K562 (cell line): ENCODE measurements at regions not wholly inside any gene's neighbourhood (a gene's known extent, or its start where the extent isn't known, plus 50 kb on each side); places are given as distances from the start of the nearest gene placed in this dataset.

ENCODE experiments used
- KLF13 ChIP-seq: fragments of 450-650 bp; IDR thresholded peaks from 2 replicates; pipeline ENCODE4 v1.6.1; 2016; ENCODE audit warnings: missing genetic modification characterization, low read depth, mild to moderate bottlenecking, missing compliant biosample characterization, moderate library complexity, borderline replicate concordance
- MAFF ChIP-seq: IDR thresholded peaks from 2 replicates; pipeline ENCODE4 v1.6.1; 2012; ENCODE audit warnings: low read length, improper control_type of control experiment
- SRSF9 ChIP-seq: fragments of 200-400 bp; formaldehyde crosslinking; IDR thresholded peaks from 2 replicates; pipeline ENCODE4 v1.6.1; 2017; ENCODE audit warnings: low read depth, low read length, borderline replicate concordance
- TAF7 ChIP-seq: fragments of 450-650 bp; IDR thresholded peaks from 2 replicates; pipeline ENCODE4 v1.6.1; 2016; ENCODE audit warnings: missing genetic modification characterization, missing compliant biosample characterization
- ZNF12 ChIP-seq: sonication (generic); formaldehyde crosslinking; IDR thresholded peaks from 2 replicates; pipeline ENCODE4 v1.4.0; 2020; ENCODE audit warnings: mild to moderate bottlenecking, missing genetic modification reagents
- TF ChIP-seq, protein P1 (sequence below), 2 experiments: fragments of 450-650 bp; IDR thresholded peaks; 2 replicates each; pipeline ENCODE4 v1.6.1; 2016; ENCODE audit warnings: mild to moderate bottlenecking in 2 of 2, borderline replicate concordance in 1 of 2, low read depth in 1 of 2, moderate library complexity in 1 of 2
- TF ChIP-seq, protein P2 (sequence below): fragments of 250-450 bp; sonication (Bioruptor Pico); IDR thresholded peaks from 2 replicates; pipeline ENCODE4 v1.8.0; 2022; ENCODE audit warnings: moderate library complexity, mild to moderate bottlenecking, inconsistent platforms

DNA sequence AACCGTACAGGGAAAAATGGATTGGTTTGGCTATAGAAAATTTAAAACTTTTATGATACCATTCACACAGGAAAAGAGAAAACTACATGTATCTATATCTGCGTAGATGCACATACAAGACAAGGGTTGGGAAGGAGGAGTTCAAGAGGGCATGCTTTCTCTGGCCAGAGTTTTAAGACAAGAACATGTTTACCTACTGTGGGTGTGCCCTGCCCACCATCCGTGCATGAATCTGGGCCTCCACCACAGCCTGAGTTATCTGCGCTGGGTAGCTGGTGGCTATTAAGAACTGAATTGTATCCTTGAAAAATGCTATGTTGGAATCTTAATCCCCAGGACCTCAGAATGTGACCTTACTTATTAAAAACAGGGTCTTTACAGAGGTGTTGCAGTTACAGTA lies 151.6 kb downstream of the AASDH start (continued):
- TF ChIP-seq, protein P1, sequence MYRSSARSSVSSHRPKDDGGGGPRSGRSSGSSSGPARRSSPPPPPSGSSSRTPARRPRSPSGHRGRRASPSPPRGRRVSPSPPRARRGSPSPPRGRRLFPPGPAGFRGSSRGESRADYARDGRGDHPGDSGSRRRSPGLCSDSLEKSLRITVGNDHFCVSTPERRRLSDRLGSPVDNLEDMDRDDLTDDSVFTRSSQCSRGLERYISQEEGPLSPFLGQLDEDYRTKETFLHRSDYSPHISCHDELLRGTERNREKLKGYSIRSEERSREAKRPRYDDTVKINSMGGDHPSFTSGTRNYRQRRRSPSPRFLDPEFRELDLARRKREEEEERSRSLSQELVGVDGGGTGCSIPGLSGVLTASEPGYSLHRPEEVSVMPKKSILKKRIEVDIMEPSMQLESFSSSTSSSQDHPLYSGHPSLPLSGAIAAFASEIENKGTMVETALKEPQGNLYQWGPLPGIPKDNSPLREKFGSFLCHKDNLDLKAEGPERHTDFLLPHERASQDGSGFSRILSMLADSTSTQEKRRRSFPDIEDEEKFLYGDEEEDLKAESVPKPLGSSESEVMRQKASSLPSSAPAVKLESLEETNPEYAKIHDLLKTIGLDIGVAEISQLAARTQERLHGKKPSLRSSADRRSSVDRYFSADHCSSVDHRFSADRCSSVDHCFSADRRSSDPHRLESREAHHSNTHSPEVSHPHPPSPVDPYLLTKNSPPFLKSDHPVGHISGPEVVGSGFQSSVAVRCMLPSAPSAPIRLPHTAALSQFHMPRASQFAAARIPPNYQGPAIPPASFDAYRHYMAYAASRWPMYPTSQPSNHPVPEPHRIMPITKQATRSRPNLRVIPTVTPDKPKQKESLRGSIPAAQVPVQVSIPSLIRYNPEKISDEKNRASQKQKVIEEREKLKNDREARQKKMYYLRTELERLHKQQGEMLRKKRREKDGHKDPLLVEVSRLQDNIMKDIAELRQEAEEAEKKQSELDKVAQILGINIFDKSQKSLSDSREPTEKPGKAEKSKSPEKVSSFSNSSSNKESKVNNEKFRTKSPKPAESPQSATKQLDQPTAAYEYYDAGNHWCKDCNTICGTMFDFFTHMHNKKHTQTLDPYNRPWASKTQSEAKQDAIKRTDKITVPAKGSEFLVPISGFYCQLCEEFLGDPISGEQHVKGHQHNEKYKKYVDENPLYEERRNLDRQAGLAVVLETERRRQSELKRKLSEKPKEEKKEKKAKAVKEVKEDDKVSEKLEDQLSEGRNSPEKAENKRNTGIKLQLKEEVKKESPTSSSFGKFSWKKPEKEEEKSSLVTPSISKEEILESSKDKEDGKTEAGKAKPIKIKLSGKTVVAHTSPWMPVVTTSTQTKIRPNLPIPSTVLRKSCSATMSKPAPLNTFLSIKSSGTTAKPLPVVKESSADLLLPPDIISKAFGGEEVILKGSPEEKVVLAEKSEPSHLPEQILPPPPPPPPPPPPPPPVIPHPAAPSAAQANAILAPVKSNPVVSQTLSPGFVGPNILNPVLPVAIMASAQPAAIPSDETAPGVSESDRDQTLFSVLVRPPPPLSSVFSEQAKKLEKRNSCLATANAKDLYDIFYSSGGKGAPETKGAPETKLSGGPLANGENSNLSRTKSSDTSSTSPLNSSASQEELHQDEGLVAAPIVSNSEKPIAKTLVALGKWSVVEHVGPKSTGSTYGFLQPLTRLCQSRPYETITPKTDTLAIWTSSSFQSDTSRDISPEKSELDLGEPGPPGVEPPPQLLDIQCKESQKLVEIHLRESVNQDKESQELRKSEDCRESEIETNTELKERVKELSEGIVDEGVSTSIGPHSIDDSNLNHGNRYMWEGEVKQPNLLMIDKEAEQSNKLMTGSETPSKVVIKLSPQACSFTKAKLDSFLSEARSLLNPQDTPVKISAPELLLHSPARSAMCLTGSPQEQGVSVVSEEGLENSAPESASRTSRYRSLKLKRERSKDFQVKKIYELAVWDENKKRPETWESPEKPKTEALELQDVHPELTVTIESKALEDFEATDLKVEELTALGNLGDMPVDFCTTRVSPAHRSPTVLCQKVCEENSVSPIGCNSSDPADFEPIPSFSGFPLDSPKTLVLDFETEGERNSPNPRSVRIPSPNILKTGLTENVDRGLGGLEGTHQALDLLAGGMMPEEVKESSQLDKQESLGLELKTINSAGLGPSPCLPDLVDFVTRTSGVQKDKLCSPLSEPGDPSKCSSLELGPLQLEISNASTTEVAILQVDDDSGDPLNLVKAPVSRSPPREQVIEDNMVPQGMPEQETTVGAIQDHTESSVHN (IDR thresholded peaks at IDR 0.05; ENCODE audit: borderline replicate concordance in 1 of 2, low read depth in 1 of 2) = no peak
- TF ChIP-seq ZNF12 (no peak), TAF7 (tag) (no peak), KLF13 (tag) (no peak), SRSF9 (no peak), MAFF (no peak)
- TF ChIP-seq, protein P2, sequence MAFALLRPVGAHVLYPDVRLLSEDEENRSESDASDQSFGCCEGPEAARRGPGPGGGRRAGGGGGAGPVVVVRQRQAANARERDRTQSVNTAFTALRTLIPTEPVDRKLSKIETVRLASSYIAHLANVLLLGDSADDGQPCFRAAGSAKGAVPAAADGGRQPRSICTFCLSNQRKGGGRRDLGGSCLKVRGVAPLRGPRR (CRISPR knock-in tag) = no peak
- TF ChIP-seq, all 486 proteins: peak for 0
